ENCODE measurements at regions not wholly inside any gene's neighbourhood (a gene's known extent, or its start where the extent isn't known, plus 50 kb on each side); places are given as distances from the start of the nearest gene placed in this dataset.

DNA sequence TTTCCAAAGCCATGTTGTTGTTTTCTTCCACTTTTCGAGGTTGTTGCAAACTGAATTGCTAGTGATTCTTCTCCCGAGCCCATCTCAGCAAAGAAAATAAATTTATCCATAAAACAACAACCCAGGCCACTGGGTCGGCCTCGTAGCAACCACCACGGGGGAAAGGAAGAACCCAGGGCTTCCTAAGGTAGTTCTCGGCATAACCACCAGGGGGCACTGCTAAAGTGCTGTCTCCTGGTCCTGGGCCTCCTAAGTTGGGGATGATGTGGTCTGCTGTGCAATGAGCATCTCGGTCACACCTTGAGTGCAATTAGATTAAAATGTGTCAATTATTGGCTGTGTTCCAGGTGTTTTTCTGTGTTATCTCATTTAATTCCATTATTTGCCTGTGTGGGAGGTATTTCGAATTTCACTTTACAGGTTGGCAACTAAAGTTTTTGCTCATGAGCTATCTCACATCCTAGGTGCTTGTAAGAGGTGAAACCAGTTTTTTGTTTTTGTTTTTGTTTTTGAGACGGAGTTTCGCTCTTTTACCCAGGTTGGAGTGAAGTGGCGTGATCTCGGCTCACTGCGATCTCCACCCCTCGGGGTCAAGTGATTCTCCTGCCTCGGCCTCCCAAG lies 102.8 kb upstream of the DAP start:
- Histone ChIP-seq H3K36me3 (replicated peaks in 1 of 2; ENCODE audit: control insufficient read depth in 2 of 2, insufficient read depth in 2 of 2, low read length in 2 of 2) (no peaks in the 10 kb centered on the region), H3K4me1 (ENCODE audit: control insufficient read depth in 2 of 2, insufficient read depth in 1 of 2, low read depth in 1 of 2, low read length in 2 of 2) (peaks cover 4 to 7% of the 10 kb centered on the region in 2 donors), H3K18ac (ENCODE audit: low read length) (no peak overlapping the region), H3K23ac (ENCODE audit: low read depth, low read length, poor library complexity) (no peak overlapping the region), H3K27ac (replicated peaks; ENCODE audit: low read length) (no peak overlapping the region), H2BK15ac (ENCODE audit: low read length) (no peak overlapping the region), H4K8ac (ENCODE audit: low read depth, low read length) (no peak overlapping the region), H3K4me2 (ENCODE audit: insufficient read depth, low read length, poor library complexity, severe bottlenecking) (no peak overlapping the region), H3K4me3 (ENCODE audit: low read length in 2 of 2) (no peak overlapping the region), H3K9me3 (replicated peaks in 1 of 2; ENCODE audit: control insufficient read depth in 2 of 2, insufficient read depth in 1 of 2, low read depth in 1 of 2, low read length in 2 of 2) (peaks cover 0 to 2% of the 10 kb centered on the region in 2 donors), H2AFZ (ENCODE audit: low read length) (no peak overlapping the region), H2BK5ac (ENCODE audit: low read length) (no peak overlapping the region), H2BK120ac (ENCODE audit: low read depth, low read length) (no peak overlapping the region), H3K27me3 (ENCODE audit: control insufficient read depth in 3 of 3, insufficient read depth in 3 of 3, low read depth in 1 of 3, low read length in 3 of 3) (peaks cover 0 to 8% (median 3%) of the 10 kb centered on the region in 3 experiments), H3K14ac (ENCODE audit: low read length) (no peak overlapping the region), H2AK5ac (ENCODE audit: low read depth, low read length) (no peak overlapping the region), H3K9ac (ENCODE audit: low read depth, low read length, poor library complexity) (no peak overlapping the region), H3K4ac (ENCODE audit: low read length) (no peak overlapping the region), H2BK12ac (ENCODE audit: low read length) (no peak overlapping the region), H3K79me1 (ENCODE audit: low read depth, low read length) (no peaks in the 10 kb centered on the region), H4K91ac (ENCODE audit: low read depth, low read length, poor library complexity) (no peak overlapping the region)
- no CpG with 5 or more reads among the region's 15 CpGs for WGBS, 2 donors (ENCODE audit: extremely low coverage in 2 of 2, insufficient read length in 2 of 2, insufficient replicate concordance in 1 of 2)
- DNase-seq (ENCODE audit: low spot score), result peak; percentile 43

DNA sequence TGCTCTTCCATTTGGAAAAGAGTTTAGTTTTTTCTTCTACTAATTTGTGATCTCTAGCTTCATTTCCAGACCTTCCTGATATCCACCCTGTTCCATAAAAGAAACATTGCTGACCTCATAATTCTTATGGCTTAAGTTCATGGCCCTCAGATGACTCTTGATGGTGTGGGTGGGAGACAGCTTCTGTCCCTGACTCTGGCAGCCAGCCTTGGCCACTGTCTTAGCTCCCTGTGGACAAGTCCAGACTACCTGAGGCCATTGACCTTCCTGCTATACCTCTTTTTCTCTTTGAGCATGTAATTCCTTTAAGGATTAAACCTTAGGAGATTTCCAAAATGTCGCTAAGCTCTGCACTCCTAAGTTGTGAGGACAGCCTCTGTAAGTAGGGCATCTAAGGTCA lies 101.1 kb upstream of the DAP start:
- H3K27me3 ChIP-seq (ENCODE audit: control insufficient read depth in 3 of 3, insufficient read depth in 3 of 3, low read depth in 1 of 3, low read length in 3 of 3), result peaks cover 0 to 20% (median 14%) of the 10 kb centered on the region in 3 experiments
- H4K91ac ChIP-seq (ENCODE audit: low read depth, low read length, poor library complexity), result no peak overlapping the region
- peaks cover 11 to 14% of the 10 kb centered on the region in 2 donors for H3K4me1 ChIP-seq (ENCODE audit: control insufficient read depth in 2 of 2, insufficient read depth in 1 of 2, low read depth in 1 of 2, low read length in 2 of 2)
- DNase-seq (ENCODE audit: low spot score), result no peak
- no peak overlapping the region for H2BK12ac ChIP-seq (ENCODE audit: low read length)
- no peaks in the 10 kb centered on the region for H3K79me1 ChIP-seq (ENCODE audit: low read depth, low read length)
- H2AFZ ChIP-seq (ENCODE audit: low read length), result no peak overlapping the region
- H2BK15ac ChIP-seq (ENCODE audit: low read length), result no peak overlapping the region
- H3K9me3 ChIP-seq (replicated peaks in 1 of 2; ENCODE audit: control insufficient read depth in 2 of 2, insufficient read depth in 1 of 2, low read depth in 1 of 2, low read length in 2 of 2), result peaks cover 0 to 2% of the 10 kb centered on the region in 2 donors
- no peak overlapping the region for H3K27ac ChIP-seq (replicated peaks; ENCODE audit: low read length)
- H2BK5ac ChIP-seq (ENCODE audit: low read length), result no peak overlapping the region
- no peak overlapping the region for H3K4me2 ChIP-seq (ENCODE audit: insufficient read depth, low read length, poor library complexity, severe bottlenecking)
- no peak overlapping the region for H3K14ac ChIP-seq (ENCODE audit: low read length)
- no peak overlapping the region for H2BK120ac ChIP-seq (ENCODE audit: low read depth, low read length)
- no peak overlapping the region for H3K4ac ChIP-seq (ENCODE audit: low read length)
- H2AK5ac ChIP-seq (ENCODE audit: low read depth, low read length), result no peak overlapping the region
- H3K9ac ChIP-seq (ENCODE audit: low read depth, low read length, poor library complexity), result no peak overlapping the region
- H3K23ac ChIP-seq (ENCODE audit: low read depth, low read length, poor library complexity), result no peak overlapping the region
- no peaks in the 10 kb centered on the region for H3K36me3 ChIP-seq (replicated peaks in 1 of 2; ENCODE audit: control insufficient read depth in 2 of 2, insufficient read depth in 2 of 2, low read length in 2 of 2)
- no peak overlapping the region for H3K4me3 ChIP-seq (ENCODE audit: low read length in 2 of 2)
- H3K18ac ChIP-seq (ENCODE audit: low read length), result no peak overlapping the region
- no peak overlapping the region for H4K8ac ChIP-seq (ENCODE audit: low read depth, low read length)
- WGBS, 2 donors (ENCODE audit: extremely low coverage in 2 of 2, insufficient read length in 2 of 2, insufficient replicate concordance in 1 of 2), result no CpG with 5 or more reads among the region's 1 CpG

- Histone ChIP-seq H4K91ac (ENCODE audit: low read depth, low read length, poor library complexity) (no peak overlapping the region), H3K14ac (ENCODE audit: low read length) (no peak overlapping the region), H3K23ac (ENCODE audit: low read depth, low read length, poor library complexity) (no peak overlapping the region), H2BK15ac (ENCODE audit: low read length) (no peak overlapping the region), H3K36me3 (replicated peaks in 1 of 2; ENCODE audit: control insufficient read depth in 2 of 2, insufficient read depth in 2 of 2, low read length in 2 of 2) (no peaks in the 10 kb centered on the region), H2BK5ac (ENCODE audit: low read length) (no peak overlapping the region), H2AFZ (ENCODE audit: low read length) (no peak overlapping the region), H2AK5ac (ENCODE audit: low read depth, low read length) (no peak overlapping the region), H4K8ac (ENCODE audit: low read depth, low read length) (no peak overlapping the region), H3K27me3 (ENCODE audit: control insufficient read depth in 3 of 3, insufficient read depth in 3 of 3, low read depth in 1 of 3, low read length in 3 of 3) (peaks cover 0 to 20% (median 14%) of the 10 kb centered on the region in 3 experiments), H2BK120ac (ENCODE audit: low read depth, low read length) (no peak overlapping the region), H3K9ac (ENCODE audit: low read depth, low read length, poor library complexity) (no peak overlapping the region), H3K4ac (ENCODE audit: low read length) (no peak overlapping the region), H3K79me1 (ENCODE audit: low read depth, low read length) (no peaks in the 10 kb centered on the region), H3K27ac (replicated peaks; ENCODE audit: low read length) (no peak overlapping the region), H3K18ac (ENCODE audit: low read length) (no peak overlapping the region), H3K4me2 (ENCODE audit: insufficient read depth, low read length, poor library complexity, severe bottlenecking) (no peak overlapping the region), H3K9me3 (replicated peaks in 1 of 2; ENCODE audit: control insufficient read depth in 2 of 2, insufficient read depth in 1 of 2, low read depth in 1 of 2, low read length in 2 of 2) (peaks cover 0 to 2% of the 10 kb centered on the region in 2 donors), H2BK12ac (ENCODE audit: low read length) (no peak overlapping the region), H3K4me3 (ENCODE audit: low read length in 2 of 2) (no peak overlapping the region), H3K4me1 (ENCODE audit: control insufficient read depth in 2 of 2, insufficient read depth in 1 of 2, low read depth in 1 of 2, low read length in 2 of 2) (peaks cover 14 to 17% of the 10 kb centered on the region in 2 donors)
- WGBS, 2 donors (ENCODE audit: extremely low coverage in 2 of 2, insufficient read length in 2 of 2, insufficient replicate concordance in 1 of 2), result no CpG with 5 or more reads among the region's 3 CpGs
- no peak for DNase-seq (ENCODE audit: low spot score)
These were observed 100.4 kb upstream of the DAP start for GRCh38 chr5:10861423-10861790.

GRCh38 chr5:10860645-10861422 lies 99.8 kb upstream of the DAP start:
- no CpG with 5 or more reads among the region's 4 CpGs for WGBS, 2 donors (ENCODE audit: extremely low coverage in 2 of 2, insufficient read length in 2 of 2, insufficient replicate concordance in 1 of 2)
- no peak overlapping the region for H3K4ac ChIP-seq (ENCODE audit: low read length)
- H3K23ac ChIP-seq (ENCODE audit: low read depth, low read length, poor library complexity), result no peak overlapping the region
- H2AK5ac ChIP-seq (ENCODE audit: low read depth, low read length), result no peak overlapping the region
- H2BK5ac ChIP-seq (ENCODE audit: low read length), result no peak overlapping the region
- no peak overlapping the region for H2BK12ac ChIP-seq (ENCODE audit: low read length)
- no peak overlapping the region for H3K9ac ChIP-seq (ENCODE audit: low read depth, low read length, poor library complexity)
- no peak overlapping the region for H3K4me3 ChIP-seq (ENCODE audit: low read length in 2 of 2)
- no peak overlapping the region for H3K14ac ChIP-seq (ENCODE audit: low read length)
- H3K4me1 ChIP-seq (ENCODE audit: control insufficient read depth in 2 of 2, insufficient read depth in 1 of 2, low read depth in 1 of 2, low read length in 2 of 2), result peaks cover 14 to 23% of the 10 kb centered on the region in 2 donors
- no peak overlapping the region for H4K91ac ChIP-seq (ENCODE audit: low read depth, low read length, poor library complexity)
- H3K18ac ChIP-seq (ENCODE audit: low read length), result peak overlapping the region; percentile 39
- no peak overlapping the region for H2AFZ ChIP-seq (ENCODE audit: low read length)
- H3K79me1 ChIP-seq (ENCODE audit: low read depth, low read length), result no peaks in the 10 kb centered on the region
- H3K27ac ChIP-seq (replicated peaks; ENCODE audit: low read length), result no peak overlapping the region
- peaks cover 0 to 2% of the 10 kb centered on the region in 2 donors for H3K9me3 ChIP-seq (replicated peaks in 1 of 2; ENCODE audit: control insufficient read depth in 2 of 2, insufficient read depth in 1 of 2, low read depth in 1 of 2, low read length in 2 of 2)
- H2BK120ac ChIP-seq (ENCODE audit: low read depth, low read length), result no peak overlapping the region
- H3K36me3 ChIP-seq (replicated peaks in 1 of 2; ENCODE audit: control insufficient read depth in 2 of 2, insufficient read depth in 2 of 2, low read length in 2 of 2), result no peaks in the 10 kb centered on the region
- H2BK15ac ChIP-seq (ENCODE audit: low read length), result no peak overlapping the region
- H3K4me2 ChIP-seq (ENCODE audit: insufficient read depth, low read length, poor library complexity, severe bottlenecking), result no peak overlapping the region
- peaks cover 0 to 20% (median 14%) of the 10 kb centered on the region in 3 experiments for H3K27me3 ChIP-seq (ENCODE audit: control insufficient read depth in 3 of 3, insufficient read depth in 3 of 3, low read depth in 1 of 3, low read length in 3 of 3)
- no peak overlapping the region for H4K8ac ChIP-seq (ENCODE audit: low read depth, low read length)
- no peak for DNase-seq (ENCODE audit: low spot score)
